HG03457 (cell line): ENCODE measurements at regions not wholly inside any gene's neighbourhood (a gene's known extent, or its start where the extent isn't known, plus 50 kb on each side); places are given as distances from the start of the nearest gene placed in this dataset.

Experiments used
- ATAC-seq: cut with Tn5 transposase; IDR thresholded peaks from one replicate; pipeline ENCODE4 v1.9.1; 2021; ENCODE audit warnings: moderate number of reproducible peaks; ENCODE audit not compliant: unreplicated experiment

DNA sequence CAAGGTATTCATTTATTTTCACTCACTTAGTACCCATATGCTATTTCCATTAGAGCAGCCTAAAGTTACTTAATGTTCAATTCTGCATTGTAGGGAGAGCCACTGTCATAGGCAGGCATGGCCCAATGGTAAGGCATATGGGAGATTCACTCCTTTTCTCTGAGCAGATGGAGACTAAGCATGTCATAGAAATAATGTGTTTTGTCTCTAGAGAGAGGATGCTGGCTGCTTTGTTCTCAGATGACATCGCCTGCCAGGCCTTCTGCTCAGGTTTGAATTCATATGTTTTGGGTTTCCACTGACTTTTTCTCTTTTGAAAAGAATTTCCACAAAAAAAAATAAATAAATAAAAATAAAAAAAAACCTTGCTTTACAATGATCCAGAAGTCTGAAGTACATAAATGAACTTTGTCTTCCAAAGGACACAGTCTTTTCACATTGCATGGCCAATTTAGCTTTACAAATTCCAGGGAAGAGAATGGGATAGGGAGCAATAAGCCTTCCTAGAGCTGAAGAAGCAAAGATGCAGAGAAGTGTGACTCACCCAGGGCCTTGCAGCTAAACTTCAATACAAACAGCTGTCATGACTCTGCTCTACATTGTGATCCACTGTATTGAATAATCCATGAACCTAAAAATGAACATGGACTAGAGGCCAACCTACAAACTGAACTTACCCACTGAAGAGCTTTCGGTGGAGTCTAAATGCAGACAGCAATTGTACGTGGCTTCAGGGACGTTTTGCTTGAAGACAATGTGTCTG is 422.5 kb downstream of the CMPK2 start:
- no peak for ATAC-seq

DNA sequence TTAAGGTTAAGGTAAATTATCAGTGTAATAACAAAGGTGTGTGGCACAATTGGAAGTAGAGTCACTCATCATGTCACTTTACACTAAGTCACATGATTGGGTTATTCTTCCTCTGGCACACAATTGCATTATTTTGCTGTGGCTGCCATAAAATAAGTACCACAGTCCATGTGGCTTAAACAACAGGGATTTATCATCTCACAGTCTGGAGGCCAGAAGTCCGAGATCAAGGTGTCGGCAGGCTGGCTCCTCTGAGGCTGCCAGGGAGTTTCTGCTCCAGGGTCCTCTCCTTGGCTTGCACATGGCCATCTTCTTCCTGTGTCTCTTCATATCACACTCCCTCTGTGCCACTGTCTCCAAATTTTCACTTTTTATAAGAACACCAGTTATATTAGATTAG is 421.2 kb downstream of the CMPK2 start:
- ATAC-seq: no peak

DNA sequence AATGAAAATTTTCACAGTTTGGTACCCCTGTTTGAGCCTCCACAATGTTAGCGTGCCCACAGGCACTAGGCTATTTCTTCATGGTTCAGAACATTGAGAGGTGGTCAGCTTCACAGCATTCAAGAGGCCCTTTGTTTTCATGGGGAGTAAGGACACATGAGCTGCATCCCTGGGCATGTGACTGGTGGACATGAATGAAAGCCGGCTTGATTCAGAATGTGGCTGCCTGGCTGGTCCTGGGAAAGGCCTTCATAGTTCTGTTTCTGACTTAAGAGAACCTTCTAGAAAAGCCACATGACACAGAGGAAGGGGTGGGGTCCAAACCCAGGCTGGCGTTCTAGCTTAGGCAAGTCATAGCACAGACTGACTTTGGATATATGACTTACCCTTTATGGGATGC is 420.6 kb downstream of the CMPK2 start:
- ATAC-seq: no peak

DNA sequence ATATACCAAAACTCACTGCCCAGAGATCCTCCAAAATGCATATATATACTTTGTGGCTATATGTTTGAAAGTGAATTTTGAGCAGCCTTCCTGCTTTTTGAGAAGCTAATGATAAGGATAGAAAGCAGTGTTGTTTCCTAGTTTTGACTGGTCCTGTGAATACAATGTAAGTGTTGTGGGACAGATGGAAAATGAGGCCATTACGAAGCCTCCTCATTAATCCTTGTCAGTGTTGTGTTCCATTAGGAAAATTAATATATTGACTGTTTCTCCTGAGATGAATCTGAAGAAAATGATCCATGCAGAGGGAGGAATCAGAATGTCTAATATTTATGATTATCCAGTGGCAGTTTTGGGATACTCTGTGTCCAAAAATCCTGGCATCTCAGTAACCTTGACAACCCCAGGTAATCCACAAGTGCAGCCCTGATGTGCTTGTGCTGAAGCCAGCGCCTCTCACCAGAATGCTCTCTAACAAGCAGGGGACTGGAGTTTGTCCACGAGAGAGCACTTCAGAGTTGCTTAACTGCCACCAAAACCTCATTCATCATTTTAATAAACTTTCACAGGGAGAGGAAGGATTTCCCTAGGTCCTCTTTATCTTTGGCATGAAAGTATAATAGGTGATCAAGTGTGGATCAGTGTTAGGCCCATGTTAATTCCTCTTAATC is 418.6 kb downstream of the CMPK2 start:
- no peak for ATAC-seq

DNA sequence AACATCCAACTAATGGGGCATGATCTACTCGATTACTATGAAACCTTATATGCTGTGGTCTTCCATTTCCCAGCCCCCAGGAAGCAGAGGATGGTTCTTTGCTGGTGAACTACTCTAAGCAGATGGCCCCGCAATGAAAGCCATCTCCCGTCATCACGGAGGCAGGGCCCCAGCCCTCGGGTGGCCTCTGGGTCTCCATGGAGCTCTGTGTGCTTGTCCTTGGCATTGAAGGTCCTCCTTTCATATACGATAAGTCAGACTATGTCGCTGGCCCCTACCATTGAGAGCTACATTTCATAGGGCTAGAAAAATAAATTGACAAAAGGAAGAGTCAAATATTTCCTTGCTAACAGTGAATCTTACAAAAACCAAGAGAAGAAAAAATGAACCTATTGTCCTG is 416.8 kb downstream of the CMPK2 start:
- ATAC-seq: no peak

DNA sequence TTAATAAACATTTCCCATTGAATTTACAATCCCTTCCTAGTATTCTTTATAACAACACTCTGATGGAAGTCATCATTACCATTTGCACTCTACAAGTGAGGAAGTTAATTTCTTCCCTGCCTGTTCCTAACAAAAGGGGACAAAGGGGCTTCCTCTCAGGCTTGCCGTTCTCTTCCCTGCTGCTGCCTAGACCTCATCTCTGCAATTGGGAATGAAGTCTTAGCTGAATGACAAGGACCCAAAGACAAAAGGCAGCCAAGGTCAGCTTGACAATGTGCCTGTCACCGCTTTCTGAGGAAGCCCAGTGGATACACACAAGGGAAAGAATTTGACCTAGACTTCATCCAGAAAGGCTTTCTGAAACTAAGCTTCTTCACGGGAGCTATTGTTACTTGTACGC is 416.4 kb downstream of the CMPK2 start:
- no peak for ATAC-seq

DNA sequence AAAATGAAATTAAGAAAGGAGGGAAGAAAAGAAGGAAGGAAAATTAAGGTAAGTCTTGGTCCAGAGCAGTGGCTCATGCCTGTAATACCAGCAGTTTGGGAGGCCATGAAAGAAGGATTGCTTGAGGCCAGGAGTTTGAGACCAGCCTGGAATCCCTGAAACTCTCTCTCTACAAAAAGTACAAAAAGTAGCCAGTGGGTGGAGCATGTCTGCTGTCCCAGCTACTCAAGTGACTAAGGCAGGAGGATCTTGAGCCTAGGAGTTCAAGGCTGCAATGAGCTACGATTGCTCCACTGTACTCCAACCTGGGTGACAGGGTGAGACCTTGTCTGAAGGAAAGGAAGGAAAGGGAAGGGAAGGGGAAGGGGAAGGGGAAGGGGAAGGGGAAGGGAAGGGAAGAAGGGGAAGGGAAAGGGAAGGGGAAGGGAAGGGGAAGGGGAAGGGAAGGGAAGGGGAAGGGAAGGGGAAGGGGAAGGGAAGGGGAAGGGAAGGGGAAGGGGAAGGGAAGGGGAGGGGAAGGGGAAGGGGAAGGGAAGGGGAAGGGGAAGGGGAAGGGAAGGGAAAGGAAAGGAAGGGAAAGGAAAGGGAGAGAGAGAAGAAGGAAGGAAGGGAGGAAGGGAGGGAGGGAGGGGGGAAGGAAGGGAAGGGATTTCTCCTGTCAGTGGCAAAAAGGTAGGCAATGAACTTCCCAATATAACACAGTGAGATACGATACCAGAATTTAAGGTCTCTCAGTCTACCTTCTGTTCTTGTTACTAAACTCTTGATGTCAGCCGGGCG is 412.8 kb downstream of the CMPK2 start:
- no peak for ATAC-seq

DNA sequence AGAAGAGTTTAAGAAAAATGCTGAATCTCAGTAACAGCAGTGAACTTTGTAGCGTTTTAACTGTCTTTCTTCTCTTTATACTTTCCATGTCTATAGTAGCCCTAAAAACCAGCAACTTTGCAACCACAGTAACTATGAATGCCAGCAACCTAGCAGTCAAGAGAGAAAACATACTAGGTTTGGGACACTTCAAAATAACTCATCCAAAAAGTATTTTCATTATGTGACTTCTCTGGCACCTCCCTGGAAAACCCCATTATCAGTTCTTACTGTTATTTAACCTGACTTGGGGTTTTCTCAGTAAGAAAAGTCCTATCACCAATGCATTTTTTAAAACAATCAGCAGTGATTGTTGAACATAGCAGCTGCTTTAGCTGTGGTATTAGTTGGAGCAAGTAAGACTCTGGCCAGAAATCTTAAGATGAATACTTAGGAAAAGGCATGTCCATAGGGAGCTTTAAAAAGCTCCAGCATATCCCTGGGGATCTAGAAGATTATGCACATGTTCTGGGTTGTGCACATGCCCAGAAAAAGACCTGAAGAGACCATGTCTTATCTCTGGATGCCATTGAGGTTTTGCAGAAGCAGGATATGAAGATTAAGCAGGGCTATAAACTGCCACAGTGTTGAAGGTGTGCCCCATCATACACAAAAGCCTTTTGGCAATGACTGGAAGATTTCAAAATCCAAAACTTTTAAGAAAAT is 411.3 kb downstream of the CMPK2 start:
- ATAC-seq: no peak

DNA sequence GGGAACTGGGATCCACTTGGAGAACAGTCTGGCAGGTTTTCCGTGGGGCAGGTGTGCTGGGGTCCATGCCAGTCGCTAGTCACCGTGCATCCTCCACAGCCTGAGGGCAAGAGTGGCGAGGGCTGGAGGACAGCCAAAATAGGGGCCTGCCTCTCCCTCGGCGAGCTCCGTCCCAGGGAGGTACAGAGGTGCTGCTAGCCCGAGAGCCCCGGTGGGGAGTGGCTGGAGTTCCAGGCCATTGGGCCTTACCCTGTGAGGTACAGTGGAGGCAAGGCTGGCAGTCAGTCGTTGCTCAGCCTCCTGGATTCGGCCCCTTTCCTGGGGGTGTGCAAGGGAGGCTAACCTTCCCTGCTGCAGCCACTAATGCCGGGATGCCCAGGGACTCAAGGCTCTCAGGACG is 406.6 kb downstream of the CMPK2 start:
- no peak for ATAC-seq

DNA sequence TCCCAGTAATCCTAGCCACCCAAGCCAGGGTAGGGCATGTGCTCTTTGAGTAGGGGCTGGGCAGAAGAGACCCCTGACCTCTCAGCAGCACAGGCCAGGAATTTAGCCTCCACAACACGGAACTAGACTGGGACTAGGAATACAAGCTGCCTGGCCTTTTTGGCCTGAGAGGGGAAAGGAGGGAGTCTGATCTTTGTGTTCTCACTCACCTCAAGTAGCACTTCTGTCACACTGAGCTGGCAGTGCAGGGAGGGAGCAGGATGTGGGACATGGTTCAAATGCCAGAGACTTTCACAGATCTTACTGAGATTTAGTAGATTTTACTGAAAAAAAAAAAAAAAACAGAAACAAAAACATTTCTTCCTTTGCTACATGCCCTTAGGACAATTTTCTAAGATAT is 395.2 kb downstream of the CMPK2 start:
- no peak for ATAC-seq

DNA sequence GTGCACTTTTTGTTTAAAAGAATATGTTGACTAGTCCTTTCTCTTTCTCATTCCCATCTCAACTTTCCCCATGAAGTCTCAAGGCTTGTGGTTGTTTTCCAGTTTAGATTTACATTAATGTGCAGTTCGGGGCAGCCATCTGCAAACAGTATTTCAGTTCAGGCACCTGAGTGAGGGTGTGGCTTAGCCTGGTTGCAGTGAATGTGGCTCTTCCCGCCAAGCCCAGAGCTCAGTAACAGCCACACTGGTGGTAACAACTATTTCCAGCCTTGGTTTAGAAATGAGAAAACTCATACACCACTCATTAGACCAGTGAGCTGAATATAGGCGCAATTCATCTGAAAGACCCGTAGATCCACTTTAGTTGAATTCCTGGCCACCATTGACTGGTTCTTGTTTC is 394.3 kb downstream of the CMPK2 start:
- ATAC-seq: no peak

DNA sequence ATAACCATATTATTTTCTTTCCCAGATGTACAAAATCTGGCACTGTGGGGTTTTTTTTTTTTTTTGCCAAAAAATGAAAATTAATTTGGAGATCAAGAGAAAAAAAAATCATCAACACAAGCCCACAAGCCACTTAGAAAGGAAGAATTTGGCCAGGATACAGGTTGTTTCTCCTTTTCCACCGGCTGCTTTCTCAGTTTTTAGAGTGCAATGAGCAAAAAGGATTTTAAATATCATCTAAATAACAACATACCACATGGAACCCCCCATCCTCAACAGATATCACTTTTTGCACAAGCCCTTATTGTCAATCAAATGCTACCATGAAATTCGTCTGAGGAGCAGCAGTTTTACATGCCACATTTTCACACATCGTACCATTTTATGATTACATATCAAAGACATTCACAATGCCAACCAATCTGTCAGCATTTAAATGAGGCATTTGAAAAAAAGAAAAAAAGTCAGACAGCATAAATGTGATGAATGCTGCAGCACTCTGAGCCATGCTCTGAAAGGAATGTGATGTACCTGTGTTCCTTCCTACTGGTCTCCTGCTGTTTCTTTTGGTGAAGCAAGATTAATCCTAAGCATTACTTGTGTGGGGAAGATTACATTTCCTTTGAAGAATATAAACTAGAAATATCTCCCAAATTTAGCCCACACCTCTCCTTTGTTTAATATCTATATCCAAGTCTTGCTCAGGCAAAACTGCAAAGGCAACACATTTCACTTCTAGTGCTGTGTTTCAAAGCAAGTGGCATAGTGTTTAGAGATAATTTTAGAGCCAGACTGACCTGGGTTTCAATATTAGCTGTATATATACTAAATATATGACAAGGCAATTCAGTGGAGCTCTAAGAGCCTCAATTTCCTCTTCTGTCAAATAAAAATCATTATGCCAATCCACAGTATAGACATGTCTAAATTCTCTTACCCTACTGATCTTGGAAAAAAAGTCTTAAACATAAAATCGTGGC is 391.3 kb downstream of the CMPK2 start:
- ATAC-seq: no peak

DNA sequence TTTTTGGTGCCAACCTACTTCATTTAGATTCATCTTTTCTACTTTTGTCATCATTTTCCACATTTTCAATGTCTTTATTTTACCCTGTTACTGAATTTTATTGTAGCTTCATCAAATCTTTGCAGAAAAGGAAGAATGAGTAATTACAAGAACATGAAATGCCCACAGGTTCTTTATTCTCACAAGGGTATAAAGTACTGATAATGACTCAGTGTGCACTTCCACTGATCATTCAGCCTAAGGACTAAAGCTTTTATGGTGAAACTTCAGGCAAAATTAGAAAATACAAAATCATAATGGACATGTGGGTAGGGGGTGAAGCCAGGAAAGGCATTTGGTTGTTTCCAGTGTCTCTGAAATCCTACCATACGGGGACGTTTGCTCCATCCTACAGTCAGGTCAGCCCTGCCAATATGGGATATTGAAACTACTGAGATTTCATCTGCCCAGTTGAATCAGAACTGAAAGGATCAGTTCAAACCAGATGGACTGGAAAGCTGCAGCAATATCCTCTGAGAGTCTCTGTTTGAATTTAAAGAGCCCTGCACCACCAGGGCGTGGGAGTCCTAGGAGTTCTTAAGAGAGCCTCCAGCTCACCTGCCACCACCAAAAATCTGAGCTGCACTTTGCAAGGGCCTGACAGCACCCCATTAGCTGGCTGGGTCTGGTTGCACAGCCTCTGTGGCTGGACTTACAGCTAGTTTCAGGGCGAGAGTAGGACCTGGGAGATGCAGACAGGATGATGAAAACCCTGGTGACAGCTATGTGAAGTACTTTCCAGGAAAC is 390.4 kb downstream of the CMPK2 start:
- ATAC-seq: no peak

DNA sequence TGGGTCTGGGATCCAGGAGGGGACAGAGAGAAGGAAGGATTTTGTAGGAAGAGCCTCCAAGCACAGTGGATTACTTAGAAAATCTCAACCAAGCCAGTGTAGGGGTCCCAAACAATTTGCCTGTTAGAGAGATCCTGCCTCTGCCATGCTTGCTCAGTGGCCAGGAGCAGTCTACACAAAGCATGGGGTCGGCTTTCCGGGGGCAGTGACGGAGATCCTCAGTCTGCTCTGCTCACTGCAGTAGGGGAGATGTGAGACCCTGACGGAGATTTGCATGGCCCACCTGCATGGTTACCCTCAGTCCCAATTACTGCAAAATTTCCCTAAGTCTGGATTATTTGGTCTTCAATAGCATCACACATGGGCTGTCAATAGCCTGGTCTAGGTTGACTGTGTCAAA is 385.2 kb downstream of the CMPK2 start:
- no peak for ATAC-seq

DNA sequence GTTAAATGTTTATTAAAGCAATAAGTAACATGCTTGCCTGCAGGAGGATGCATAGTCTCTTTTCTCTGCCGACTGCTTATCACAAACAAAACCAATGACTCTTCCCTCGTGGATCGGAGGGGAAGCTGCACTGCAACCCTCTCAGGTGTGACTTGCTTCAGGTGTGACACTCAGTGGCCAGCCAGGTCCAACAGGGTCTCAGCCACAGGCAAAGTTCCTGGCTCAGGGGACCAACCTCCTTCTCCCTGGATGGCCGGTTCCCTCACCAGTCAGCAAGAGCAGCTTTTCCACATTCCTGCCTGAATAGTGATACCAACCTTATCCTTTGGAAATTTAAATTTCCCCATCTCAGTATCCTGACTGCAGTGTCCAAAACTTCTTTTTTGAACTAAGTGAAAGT is 383.5 kb downstream of the CMPK2 start:
- no peak for ATAC-seq

DNA sequence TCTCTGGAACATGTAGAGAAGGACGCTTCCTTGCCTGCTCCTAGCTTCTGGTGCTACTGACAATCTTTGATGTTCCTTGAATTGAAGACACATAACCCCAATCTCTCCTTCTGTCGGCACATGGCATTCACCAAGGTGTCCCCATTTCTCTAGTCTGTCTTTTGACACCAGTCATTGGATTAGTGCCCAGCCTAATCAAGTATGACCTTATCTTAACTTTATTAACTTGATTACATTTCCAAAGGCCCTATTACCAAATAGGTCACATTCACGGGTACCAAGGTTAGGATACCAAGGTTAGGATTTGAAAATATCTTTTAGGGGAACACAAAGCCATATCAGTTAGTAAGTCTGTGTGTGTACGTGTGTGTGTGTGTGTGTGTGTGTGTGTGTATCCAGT is 377.9 kb downstream of the CMPK2 start:
- ATAC-seq: no peak

DNA sequence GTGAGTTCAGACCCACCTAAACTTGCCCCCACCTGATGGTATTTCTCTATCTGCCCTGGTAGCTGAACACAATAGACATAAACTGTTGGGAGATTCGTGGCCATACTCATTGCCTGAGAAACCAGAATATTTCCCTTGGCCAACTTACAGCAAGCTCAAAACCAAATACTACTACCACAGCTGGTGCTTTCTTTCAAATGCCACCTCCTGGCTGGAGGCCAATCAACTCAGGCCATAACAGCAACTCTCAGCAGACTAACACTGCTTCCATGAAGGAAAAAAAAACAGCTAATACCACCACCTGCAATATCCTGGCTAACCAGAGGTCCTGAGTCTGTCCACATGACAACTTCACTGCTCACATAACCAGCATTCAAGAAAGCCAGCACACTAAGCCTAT is 373.1 kb downstream of the CMPK2 start:
- no peak for ATAC-seq

DNA sequence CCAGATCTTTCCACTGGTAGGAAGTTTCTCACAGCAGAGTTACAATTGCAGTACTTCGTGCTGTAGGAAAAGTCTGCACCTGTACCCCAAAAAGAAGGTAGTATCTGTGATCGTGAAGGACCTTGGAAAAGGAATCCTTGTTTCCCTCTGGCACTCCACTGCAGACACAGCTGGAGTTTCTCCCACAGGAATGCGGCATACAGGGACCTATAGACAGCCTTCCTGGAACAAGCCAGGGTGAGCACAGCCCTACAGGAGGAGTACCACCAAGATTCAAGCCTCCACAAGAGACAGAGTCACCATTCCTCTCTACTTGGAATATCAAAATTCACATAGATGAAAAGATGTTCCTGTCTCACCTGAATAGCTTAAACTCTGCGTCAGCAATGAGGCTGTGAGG is 372.4 kb downstream of the CMPK2 start:
- no peak for ATAC-seq

DNA sequence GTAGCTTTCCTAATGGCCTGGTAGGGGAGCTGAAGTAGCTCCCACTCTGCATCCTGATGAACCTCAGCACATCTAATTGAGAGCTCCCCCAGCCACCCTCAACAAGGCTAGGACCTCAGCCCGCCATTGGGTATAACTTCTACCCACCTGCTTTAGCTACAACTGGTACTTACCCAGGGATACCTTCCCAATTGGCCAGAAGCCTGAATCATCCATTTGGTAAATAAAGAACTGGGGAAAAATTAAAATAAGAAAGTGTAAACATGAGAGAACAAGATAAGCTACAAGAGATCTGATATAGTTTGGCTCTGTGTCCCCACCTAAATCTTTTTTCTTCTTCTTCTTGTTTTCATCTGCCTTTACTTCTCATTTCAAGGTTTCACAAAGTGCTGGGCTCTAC is 372.0 kb downstream of the CMPK2 start:
- no peak for ATAC-seq
